PFSK-1 (cell line): ENCODE measurements at regions not wholly inside any gene's neighbourhood (a gene's known extent, or its start where the extent isn't known, plus 50 kb on each side); places are given as distances from the start of the nearest gene placed in this dataset.

Experiments
- FOXP2 ChIP-seq: optimal IDR thresholded peaks from 2 replicates; pipeline ENCODE3; 2011; ENCODE audit warnings: borderline replicate concordance, control low read depth, inconsistent platforms; ENCODE audit not compliant: insufficient read depth; ENCODE audit errors: extremely low read length, extremely low read depth
- POLR2AphosphoS5 ChIP-seq: IDR thresholded peaks from 2 replicates; pipeline ENCODE4 v1.6.1; 2012; ENCODE audit warnings: low read depth, mild to moderate bottlenecking, control low read depth, low read length, moderate library complexity
- SIN3A ChIP-seq: IDR thresholded peaks from 2 replicates; pipeline ENCODE4 v1.6.1; 2012; ENCODE audit warnings: mild to moderate bottlenecking, low read length, moderate library complexity, borderline replicate concordance; ENCODE audit not compliant: insufficient read depth
- TAF1 ChIP-seq: IDR thresholded peaks from 2 replicates; pipeline ENCODE4 v1.6.1; 2012; ENCODE audit warnings: low read length, control low read depth, borderline replicate concordance; ENCODE audit not compliant: insufficient read depth
- TF ChIP-seq, protein P1 (sequence below), 2 experiments: IDR thresholded peaks; 2 replicates each; pipeline versions ENCODE4 v1.6.1 to v1.8.0; 2011 to 2012; ENCODE audit warnings: low read depth in 2 of 2, low read length in 2 of 2, control low read depth in 1 of 2, inconsistent platforms in 1 of 2, mild to moderate bottlenecking in 1 of 2, moderate library complexity in 1 of 2; ENCODE audit not compliant: insufficient read depth in 1 of 2

DNA sequence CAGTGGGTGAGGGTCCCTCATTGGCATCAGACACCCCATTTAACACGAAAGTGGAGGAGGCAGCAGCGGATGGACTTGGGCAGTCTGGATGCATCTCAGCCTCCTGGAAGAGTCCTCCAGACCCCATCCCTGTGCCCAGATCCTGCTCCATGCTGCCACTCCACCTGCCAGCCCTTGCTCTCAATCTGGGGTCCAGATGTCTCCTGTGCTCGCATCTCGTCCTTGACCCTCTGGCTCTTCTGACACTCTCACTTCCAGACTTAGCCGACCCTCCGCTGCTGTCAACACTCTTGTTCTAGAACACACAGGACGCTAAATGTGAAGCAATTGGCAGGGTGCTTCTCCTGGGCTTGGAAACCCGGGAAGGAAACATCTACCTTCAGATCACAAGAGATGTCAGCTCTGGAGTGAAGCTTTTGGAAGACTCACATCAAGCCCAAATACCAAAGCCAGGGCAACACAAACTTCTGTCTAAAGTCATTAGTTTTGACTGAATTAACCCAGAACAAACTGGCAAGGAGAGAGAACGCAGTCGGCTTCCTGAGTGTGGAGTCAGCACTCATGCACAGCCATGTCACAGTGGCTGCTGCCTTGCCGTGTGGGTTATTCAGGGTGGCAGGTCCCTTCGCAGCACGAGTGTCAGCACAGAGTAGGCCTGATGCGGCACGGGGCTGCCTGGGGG is 379.1 kb downstream of the TCERG1L start:
- TF ChIP-seq FOXP2 (no peak), POLR2AphosphoS5 (no peak), TAF1 (no peak), SIN3A (no peak)
- TF ChIP-seq, protein P1, sequence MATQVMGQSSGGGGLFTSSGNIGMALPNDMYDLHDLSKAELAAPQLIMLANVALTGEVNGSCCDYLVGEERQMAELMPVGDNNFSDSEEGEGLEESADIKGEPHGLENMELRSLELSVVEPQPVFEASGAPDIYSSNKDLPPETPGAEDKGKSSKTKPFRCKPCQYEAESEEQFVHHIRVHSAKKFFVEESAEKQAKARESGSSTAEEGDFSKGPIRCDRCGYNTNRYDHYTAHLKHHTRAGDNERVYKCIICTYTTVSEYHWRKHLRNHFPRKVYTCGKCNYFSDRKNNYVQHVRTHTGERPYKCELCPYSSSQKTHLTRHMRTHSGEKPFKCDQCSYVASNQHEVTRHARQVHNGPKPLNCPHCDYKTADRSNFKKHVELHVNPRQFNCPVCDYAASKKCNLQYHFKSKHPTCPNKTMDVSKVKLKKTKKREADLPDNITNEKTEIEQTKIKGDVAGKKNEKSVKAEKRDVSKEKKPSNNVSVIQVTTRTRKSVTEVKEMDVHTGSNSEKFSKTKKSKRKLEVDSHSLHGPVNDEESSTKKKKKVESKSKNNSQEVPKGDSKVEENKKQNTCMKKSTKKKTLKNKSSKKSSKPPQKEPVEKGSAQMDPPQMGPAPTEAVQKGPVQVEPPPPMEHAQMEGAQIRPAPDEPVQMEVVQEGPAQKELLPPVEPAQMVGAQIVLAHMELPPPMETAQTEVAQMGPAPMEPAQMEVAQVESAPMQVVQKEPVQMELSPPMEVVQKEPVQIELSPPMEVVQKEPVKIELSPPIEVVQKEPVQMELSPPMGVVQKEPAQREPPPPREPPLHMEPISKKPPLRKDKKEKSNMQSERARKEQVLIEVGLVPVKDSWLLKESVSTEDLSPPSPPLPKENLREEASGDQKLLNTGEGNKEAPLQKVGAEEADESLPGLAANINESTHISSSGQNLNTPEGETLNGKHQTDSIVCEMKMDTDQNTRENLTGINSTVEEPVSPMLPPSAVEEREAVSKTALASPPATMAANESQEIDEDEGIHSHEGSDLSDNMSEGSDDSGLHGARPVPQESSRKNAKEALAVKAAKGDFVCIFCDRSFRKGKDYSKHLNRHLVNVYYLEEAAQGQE (IDR thresholded peaks at IDR 0.05; ENCODE audit: insufficient read depth in 1 of 2, low read depth in 2 of 2, low read length in 2 of 2): no peak

DNA sequence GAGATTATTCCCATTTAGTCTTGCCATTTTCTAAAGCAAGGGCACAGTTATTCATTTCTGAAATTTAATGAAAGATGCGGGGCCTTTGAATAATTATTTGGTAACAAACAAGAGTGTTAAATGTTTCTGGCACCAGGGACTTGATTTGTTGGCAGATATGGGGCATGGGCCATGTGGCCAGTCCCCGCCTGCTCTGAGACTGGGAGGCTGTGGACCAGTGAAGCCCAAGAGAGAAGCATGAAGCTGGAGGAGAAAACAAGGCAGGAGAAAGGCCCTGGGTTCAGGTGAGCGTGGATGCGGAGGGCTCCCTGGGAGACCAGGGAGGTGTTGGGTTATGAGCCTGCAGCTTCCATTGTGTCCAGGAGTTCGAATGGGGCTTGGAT is 378.5 kb downstream of the TCERG1L start:
- TF ChIP-seq TAF1: no peak
- no peak for TF ChIP-seq FOXP2
- TF ChIP-seq SIN3A: no peak
- TF ChIP-seq, protein P1 (IDR thresholded peaks at IDR 0.05; ENCODE audit: insufficient read depth in 1 of 2, low read depth in 2 of 2, low read length in 2 of 2): no peak
- TF ChIP-seq POLR2AphosphoS5: no peak

DNA sequence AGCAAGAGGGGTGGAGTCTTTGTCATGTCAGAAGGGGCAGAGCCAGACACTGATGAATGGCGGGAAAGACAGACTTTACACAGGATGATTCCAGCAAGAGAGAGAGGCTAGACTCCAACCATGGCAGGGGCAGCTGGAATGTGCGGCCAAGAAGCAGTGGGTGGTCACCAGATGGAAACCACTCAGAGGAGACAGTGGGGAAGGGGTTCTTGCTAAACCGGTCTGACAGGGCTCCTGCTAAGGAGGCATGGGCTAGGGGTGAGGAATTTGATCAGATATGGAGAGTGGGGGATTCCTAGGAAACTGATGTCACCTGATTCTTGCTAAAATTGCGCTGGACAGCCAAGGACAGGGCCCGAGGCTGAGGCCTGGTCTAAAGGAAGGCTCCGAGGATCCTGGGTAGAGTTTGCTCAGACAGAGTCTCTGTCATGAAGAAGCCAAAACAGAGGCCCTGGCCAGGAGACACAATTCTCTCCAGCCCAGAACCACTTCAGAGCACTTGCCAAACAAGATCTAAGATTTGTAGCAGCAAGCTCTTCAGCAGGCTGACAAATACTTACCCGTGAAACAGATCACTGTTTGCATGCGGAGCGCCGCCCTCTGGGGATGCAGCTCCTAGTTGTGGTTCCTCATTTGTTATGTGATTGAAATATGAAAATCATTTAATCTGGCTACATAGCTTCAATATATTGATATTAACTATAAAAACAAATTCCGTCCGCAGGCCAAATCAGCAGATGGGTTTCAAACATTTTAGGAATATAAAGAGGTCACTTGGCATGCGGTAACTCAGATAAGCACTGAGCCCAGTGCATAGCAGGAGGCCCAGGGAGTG is 377.0 kb downstream of the TCERG1L start:
- TF ChIP-seq POLR2AphosphoS5: no peak
- TF ChIP-seq, protein P1 (IDR thresholded peaks at IDR 0.05; ENCODE audit: insufficient read depth in 1 of 2, low read depth in 2 of 2, low read length in 2 of 2): no peak
- no peak for TF ChIP-seq TAF1
- TF ChIP-seq FOXP2: no peak
- no peak for TF ChIP-seq SIN3A

DNA sequence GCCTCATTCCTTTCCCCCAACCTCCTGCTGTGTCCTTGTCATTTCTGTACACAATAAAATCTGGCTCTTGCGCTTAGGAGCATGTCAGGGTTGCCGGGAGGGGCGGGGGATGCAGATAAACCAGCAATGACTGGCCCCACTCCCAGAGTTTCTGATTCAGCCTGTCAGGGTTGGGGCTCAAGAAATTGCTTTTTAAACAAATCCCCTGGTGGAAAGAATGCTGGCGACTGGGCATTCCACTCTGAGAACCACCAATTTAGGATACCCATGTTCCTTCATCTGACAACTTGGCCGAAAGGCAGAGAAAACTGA is 376.4 kb downstream of the TCERG1L start:
- no peak for TF ChIP-seq TAF1

DNA sequence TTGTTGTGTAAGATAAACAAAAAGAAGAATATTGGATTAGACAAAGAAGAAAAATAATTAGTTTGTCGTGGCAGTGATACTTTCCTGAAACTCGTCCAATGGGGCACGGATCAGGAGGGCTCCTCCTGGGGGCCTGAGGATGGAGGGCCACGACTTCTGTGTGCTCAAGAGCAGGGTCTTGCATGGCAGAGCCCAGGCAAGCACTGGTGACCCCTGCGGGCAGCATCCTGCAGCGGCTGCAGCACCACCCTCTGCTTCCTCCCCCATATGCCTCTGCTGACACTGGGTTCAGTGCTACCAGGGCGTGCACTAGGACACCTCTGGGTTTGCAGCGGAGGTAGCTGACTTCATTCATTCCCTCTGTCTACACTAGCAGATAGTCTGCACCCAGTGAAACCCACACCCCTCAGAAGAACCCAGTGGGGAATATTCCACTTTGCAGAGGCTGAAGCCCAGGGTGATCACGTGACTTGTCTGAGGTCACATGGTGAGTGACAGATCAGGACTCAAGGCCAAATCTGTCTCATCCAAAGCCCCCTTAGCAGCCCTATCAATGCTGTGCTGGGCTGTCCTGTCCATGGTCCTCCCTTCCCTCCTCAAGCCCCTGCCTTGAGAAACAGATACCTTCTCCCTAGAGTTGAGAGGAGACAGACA is 375.5 kb downstream of the TCERG1L start:
- TF ChIP-seq FOXP2 (no peak), POLR2AphosphoS5 (no peak), SIN3A (no peak), TAF1 (no peak)
- TF ChIP-seq, protein P1 (IDR thresholded peaks at IDR 0.05; ENCODE audit: insufficient read depth in 1 of 2, low read depth in 2 of 2, low read length in 2 of 2): no peak
